GM23338 (cell line): ENCODE measurements at regions not wholly inside any gene's neighbourhood (a gene's known extent, or its start where the extent isn't known, plus 50 kb on each side); places are given as distances from the start of the nearest gene placed in this dataset.
A peak's percentile ranks its signal among the peaks of the same experiment; 100 is the strongest.

Experiments
- ATAC-seq: fragments of 200-7000 bp; cut with Tn5 transposase; 3 replicates; pipeline ENCODE4 v1.9.1; 2020
- DNase-seq: peaks from one replicate; pipeline ENCODE4 v3.0.0-alpha.2; 2015; ENCODE audit warnings: low spot score
- H2AFZ ChIP-seq: fragments of 200-600 bp; sonication (generic); 2 replicates; pipeline ENCODE4 v1.8.0; 2016; ENCODE audit warnings: antibody characterized with exemption, mild to moderate bottlenecking, moderate library complexity
- H3F3A ChIP-seq: fragments of 200-600 bp; sonication (generic); replicated peaks from 2 replicates; pipeline ENCODE4 v1.8.0; 2017; ENCODE audit warnings: antibody characterized with exemption, mixed run types, low read depth
- H3K27ac ChIP-seq: fragments of 200-600 bp; sonication (generic); 2 replicates; pipeline ENCODE4 v1.6.1; 2016; ENCODE audit warnings: low read depth
- H3K27me3 ChIP-seq: fragments of 200-600 bp; sonication (generic); 2 replicates; pipeline ENCODE4 v1.8.0; 2016; ENCODE audit warnings: mild to moderate bottlenecking, mixed run types, moderate library complexity; ENCODE audit not compliant: insufficient read depth
- H3K36me3 ChIP-seq: fragments of 200-600 bp; sonication (generic); 2 replicates; pipeline ENCODE4 v1.8.0; 2016; ENCODE audit warnings: mild to moderate bottlenecking; ENCODE audit not compliant: insufficient read depth
- H3K4me1 ChIP-seq: fragments of 200-600 bp; sonication (generic); 2 replicates; pipeline ENCODE4 v1.8.0; 2016; ENCODE audit warnings: mild to moderate bottlenecking, moderate library complexity; ENCODE audit not compliant: insufficient read depth
- H3K4me2 ChIP-seq: fragments of 200-600 bp; sonication (generic); 2 replicates; pipeline ENCODE4 v1.7.1; 2017; ENCODE audit warnings: mixed run types
- H3K4me3 ChIP-seq: fragments of 200-600 bp; sonication (generic); 2 replicates; pipeline ENCODE4 v1.6.1; 2016; ENCODE audit warnings: mixed run types
- H3K79me2 ChIP-seq: fragments of 200-600 bp; sonication (generic); replicated peaks from 2 replicates; pipeline ENCODE4 v1.8.0; 2017; ENCODE audit warnings: mild to moderate bottlenecking; ENCODE audit not compliant: insufficient read depth
- H3K9me2 ChIP-seq: fragments of 200-600 bp; sonication (generic); 2 replicates; pipeline ENCODE4 v1.8.0; 2017; ENCODE audit not compliant: insufficient read depth
- H4K20me1 ChIP-seq: fragments of 200-600 bp; sonication (generic); replicated peaks from 2 replicates; pipeline ENCODE4 v1.8.0; 2017; ENCODE audit warnings: mild to moderate bottlenecking; ENCODE audit not compliant: insufficient read depth
- H3K27ac Mint-ChIP-seq: 2 replicates; pipeline ENCODE4 v1.8.0; 2020; ENCODE audit warnings: inconsistent platforms, mild to moderate bottlenecking, moderate library complexity, mixed read lengths
- H3K27me3 Mint-ChIP-seq: 3 replicates; pipeline ENCODE4 v1.8.0; 2022; ENCODE audit warnings: low read depth, mild to moderate bottlenecking, moderate library complexity, mixed read lengths, inconsistent platforms; ENCODE audit not compliant: insufficient read depth, poor library complexity
- H3K36me3 Mint-ChIP-seq: 3 replicates; pipeline ENCODE4 v1.8.0; 2021; ENCODE audit warnings: low read depth, mild to moderate bottlenecking, inconsistent platforms, moderate library complexity, mixed read lengths
- H3K4me1 Mint-ChIP-seq: 3 replicates; pipeline ENCODE4 v1.8.0; 2020; ENCODE audit warnings: mild to moderate bottlenecking, inconsistent platforms, mixed read lengths
- H3K4me3 Mint-ChIP-seq: 3 replicates; pipeline ENCODE4 v1.8.0; 2021; ENCODE audit warnings: moderate library complexity, mild to moderate bottlenecking, inconsistent platforms, mixed read lengths
- H3K9me3 Mint-ChIP-seq: 3 replicates; pipeline ENCODE4 v1.8.0; 2020; ENCODE audit warnings: moderate library complexity, mild to moderate bottlenecking, inconsistent platforms, mixed read lengths
- CREB1 ChIP-seq: fragments of 250-450 bp; sonication (Bioruptor Pico); IDR thresholded peaks from 2 replicates; pipeline ENCODE4 v1.5.0; 2020; ENCODE audit warnings: low read depth, mild to moderate bottlenecking, moderate library complexity
- ETS1 ChIP-seq: IDR thresholded peaks from 2 replicates; pipeline ENCODE4 v1.6.1; 2016; ENCODE audit warnings: antibody characterized with exemption
- EZH2 ChIP-seq: fragments of 200-600 bp; sonication (generic); IDR thresholded peaks from one replicate; pipeline ENCODE4 v1.8.0; 2017; ENCODE audit warnings: antibody characterized with exemption, mild to moderate bottlenecking, low read depth; ENCODE audit not compliant: unreplicated experiment
- JUNB ChIP-seq: IDR thresholded peaks from one replicate; pipeline ENCODE4 v1.6.1; 2016; ENCODE audit warnings: antibody characterized with exemption; ENCODE audit not compliant: unreplicated experiment
- NANOG ChIP-seq: IDR thresholded peaks from 2 replicates; pipeline ENCODE4 v1.6.1; 2016; ENCODE audit warnings: antibody characterized with exemption, borderline replicate concordance
- POLR2AphosphoS5 ChIP-seq: IDR thresholded peaks from 2 replicates; pipeline ENCODE4 v1.6.1; 2016; ENCODE audit warnings: antibody characterized with exemption, low read depth
- REST ChIP-seq: IDR thresholded peaks from one replicate; pipeline ENCODE4 v1.6.1; 2018; ENCODE audit warnings: antibody characterized with exemption; ENCODE audit not compliant: unreplicated experiment
- ZNF331 ChIP-seq: fragments of 250-450 bp; sonication (Bioruptor Pico); IDR thresholded peaks from 2 replicates; pipeline ENCODE4 v1.5.0; 2020; ENCODE audit warnings: low read depth, mild to moderate bottlenecking, moderate library complexity
- ZNF462 ChIP-seq: fragments of 250-450 bp; sonication (Bioruptor Pico); IDR thresholded peaks from 2 replicates; pipeline ENCODE4 v1.5.0; 2020; ENCODE audit warnings: mild to moderate bottlenecking, moderate library complexity

GRCh38 chr4:181503687-181504390, 739.4 kb upstream of the TENM3 start (continued):
- TF ChIP-seq REST (no peak), ZNF331 (CRISPR knock-in tag) (no peak), JUNB (no peak), POLR2AphosphoS5 (no peak)

- ATAC-seq (no peak), DNase-seq (no peak)
- Mint-ChIP-seq H3K9me3 (no peaks in the 10 kb centered on the region), H3K27ac (no peak overlapping the region), H3K36me3 (no peaks in the 10 kb centered on the region), H3K4me1 (peaks cover 49% of the 10 kb centered on the region), H3K27me3 (peaks cover 11% of the 10 kb centered on the region), H3K4me3 (no peak overlapping the region)
- Histone ChIP-seq H3K4me2 (no peak overlapping the region), H3K27ac (no peak overlapping the region), H3K4me1 (peaks cover 12% of the 10 kb centered on the region), H3K36me3 (no peaks in the 10 kb centered on the region), H3K79me2 (no peaks in the 10 kb centered on the region), H2AFZ (no peak overlapping the region; the same call in 1 of the 2 replicates), H3K4me3 (no peak overlapping the region), H3F3A (no peaks in the 10 kb centered on the region), H3K27me3 (no peaks in the 10 kb centered on the region), H3K9me2 (0 out of 2 replicates have a peak, but pooled peaks cover 3% of the 10 kb centered on the region), H4K20me1 (no peaks in the 10 kb centered on the region)
- TF ChIP-seq REST (peak; percentile 31), ETS1 (no peak), CREB1 (CRISPR knock-in tag) (no peak), ZNF462 (no peak), NANOG (no peak), EZH2 (no peak)
Observed at GRCh38 chr4:181504924-181505323, 738.3 kb upstream of the TENM3 start.
